GM12878 (cell line): ENCODE measurements at regions not wholly inside any gene's neighbourhood (a gene's known extent, or its start where the extent isn't known, plus 50 kb on each side); places are given as distances from the start of the nearest gene placed in this dataset.

Experiments
- ATAC-seq: fragments of 200-7000 bp; cut with Tn5 transposase; 3 replicates; pipeline ENCODE4 v1.9.1; 2020; ENCODE audit warnings: mild to moderate bottlenecking, moderate library complexity
- BruUV-seq: library from RNA; stranded (reverse); fragments of 400-500 nt; replicated peaks from 2 replicates; lab custom pipeline; 2021; lab: Mats Ljungman, UMichigan
- CTCF ChIA-PET: fragments of 300-600 bp; sonication (Branson Sonifier 250); formaldehyde crosslinking; extraction: SDS; loops from one replicate; lab custom pipeline; 2021; ENCODE audit warnings: inconsistent platforms; lab: Yijun Ruan, JAX
- POLR2A ChIA-PET: fragments of 350-600 bp; formaldehyde crosslinking; extraction: SDS; loops from one replicate; lab custom pipeline; 2021; ENCODE audit warnings: inconsistent platforms; lab: Charles Lee
- RAD21 ChIA-PET: fragments of 300-600 bp; sonication (Branson Sonifier 250); formaldehyde crosslinking; loops from one replicate; lab custom pipeline; 2023; ENCODE audit warnings: antibody characterized with exemption; ENCODE audit not compliant: unreplicated experiment; lab: Charles Lee
- SMC1A ChIA-PET: fragments of 300-600 bp; sonication (Branson Sonifier 250); formaldehyde crosslinking; loops from one replicate; lab custom pipeline; 2023; ENCODE audit not compliant: unreplicated experiment, uncharacterized antibody; lab: Charles Lee
- DNase-seq: peaks from one replicate; pipeline ENCODE4 v3.0.0-alpha.2; 2011; ENCODE audit warnings: low read depth, low spot score
- FAIRE-seq: peaks from 3 replicates; lab custom pipeline; 2011; peaks lifted over from hg19 to GRCh38; lab: Jason Lieb, UNC
- H2AFZ ChIP-seq: 2 replicates; pipeline ENCODE4 v1.6.0; 2011; ENCODE audit warnings: low read depth, low read length, control low read depth; ENCODE audit not compliant: control insufficient read depth
- H3K27ac ChIP-seq: 2 replicates; pipeline ENCODE4 v1.5.1; 2011; ENCODE audit warnings: control low read depth; ENCODE audit not compliant: control insufficient read depth, insufficient read depth
- H3K27me3 ChIP-seq, 2 experiments: replicated peaks in 1 of 2; 2 replicates each; pipeline versions ENCODE4 v1.6.0 to v1.6.1; 2011; ENCODE audit warnings: low read length in 1 of 2; ENCODE audit not compliant: control insufficient read depth in 2 of 2, insufficient read depth in 2 of 2
- H3K36me3 ChIP-seq, 2 experiments: 2 replicates each; pipeline ENCODE4 v1.5.1; 2011; ENCODE audit warnings: low read length in 1 of 2; ENCODE audit not compliant: control insufficient read depth in 2 of 2, insufficient read depth in 2 of 2
- H3K4me1 ChIP-seq: 2 replicates; pipeline ENCODE4 v1.6.1; 2011; ENCODE audit warnings: mild to moderate bottlenecking, low read length, moderate library complexity, mixed read lengths; ENCODE audit not compliant: control insufficient read depth, insufficient read depth
- H3K4me2 ChIP-seq: 2 replicates; pipeline ENCODE4 v1.6.0; 2011; ENCODE audit warnings: control low read depth; ENCODE audit not compliant: control insufficient read depth, insufficient read depth
- H3K4me3 ChIP-seq: fragments of 200-600 bp; sonication (generic); 2 replicates; pipeline ENCODE4 v1.5.1; 2016
- H3K79me2 ChIP-seq: 2 replicates; pipeline ENCODE4 v1.6.0; 2011; ENCODE audit warnings: low read length; ENCODE audit not compliant: control insufficient read depth, insufficient read depth
- H3K9ac ChIP-seq: 2 replicates; pipeline ENCODE4 v1.8.0; 2011; ENCODE audit warnings: low read length, control low read depth, mixed read lengths; ENCODE audit not compliant: control insufficient read depth, insufficient read depth
- H3K9me3 ChIP-seq: replicated peaks from 3 replicates; pipeline ENCODE4 v1.5.1; 2011; ENCODE audit warnings: mild to moderate bottlenecking, low read length; ENCODE audit not compliant: control insufficient read depth, insufficient read depth
- H4K20me1 ChIP-seq: 2 replicates; pipeline ENCODE4 v1.6.0; 2011; ENCODE audit not compliant: control insufficient read depth, insufficient read depth
- BMI1 ChIP-seq: fragments of 450-650 bp; IDR thresholded peaks from 2 replicates; pipeline ENCODE4 v1.6.1; 2016; ENCODE audit warnings: mild to moderate bottlenecking, moderate library complexity, borderline replicate concordance
- BRCA1 ChIP-seq: IDR thresholded peaks from 2 replicates; pipeline ENCODE4 v1.6.1; 2011; ENCODE audit warnings: low read depth, low read length, improper control_type of control experiment
- CHD2 ChIP-seq: IDR thresholded peaks from 2 replicates; pipeline ENCODE4 v1.6.1; 2011; ENCODE audit warnings: low read depth, low read length, improper control_type of control experiment, borderline replicate concordance
- CHD4 ChIP-seq: fragments of 200-600 bp; sonication (generic); IDR thresholded peaks from 2 replicates; pipeline ENCODE4 v1.6.1; 2016; ENCODE audit warnings: mild to moderate bottlenecking
- CREM ChIP-seq: IDR thresholded peaks from 2 replicates; pipeline ENCODE4 v1.6.1; 2014; ENCODE audit warnings: antibody characterized with exemption, low read depth
- EP300 ChIP-seq, 2 experiments: fragments of 150-350 bp in 1 of 2; IDR thresholded peaks; 2 replicates each; pipeline ENCODE4 v1.6.1; 2011 to 2012; ENCODE audit warnings: low read depth in 2 of 2, low read length in 2 of 2, borderline replicate concordance in 1 of 2, improper control_type of control experiment in 1 of 2, inconsistent platforms in 1 of 2; ENCODE audit not compliant: control insufficient read depth in 1 of 2
- ESRRA ChIP-seq: IDR thresholded peaks from 2 replicates; pipeline ENCODE4 v1.6.1; 2012; ENCODE audit warnings: mild to moderate bottlenecking, low read length, improper control_type of control experiment
- FOXK2 ChIP-seq: fragments of 450-650 bp; IDR thresholded peaks from 2 replicates; pipeline ENCODE4 v1.6.1; 2017; ENCODE audit warnings: mild to moderate bottlenecking, moderate library complexity
- FOXM1 ChIP-seq: IDR thresholded peaks from 2 replicates; pipeline ENCODE4 v1.6.1; 2012; ENCODE audit warnings: low read depth, mild to moderate bottlenecking, inconsistent platforms, low read length, moderate library complexity
- HDAC6 ChIP-seq: fragments of 200-600 bp; sonication (generic); IDR thresholded peaks from one replicate; pipeline ENCODE4 v1.8.0; 2017; ENCODE audit warnings: antibody characterized with exemption; ENCODE audit not compliant: unreplicated experiment
- HDGF ChIP-seq: fragments of 450-650 bp; IDR thresholded peaks from 2 replicates; pipeline ENCODE4 v1.6.1; 2016; ENCODE audit warnings: antibody characterized with exemption
- MYC ChIP-seq: IDR thresholded peaks from 2 replicates; pipeline ENCODE4 v1.6.1; 2011; ENCODE audit warnings: mild to moderate bottlenecking, low read length, moderate library complexity, inconsistent platforms; ENCODE audit not compliant: insufficient read depth, insufficient replicate concordance, insufficient read length, severe bottlenecking
- NKRF ChIP-seq: fragments of 450-650 bp; conservative IDR thresholded peaks from 2 replicates; pipeline ENCODE4 v1.6.1; 2017; ENCODE audit warnings: mild to moderate bottlenecking, moderate library complexity
- SMAD5 ChIP-seq: IDR thresholded peaks from 2 replicates; pipeline ENCODE4 v1.6.1; 2016; ENCODE audit warnings: antibody characterized with exemption, low read depth
- SRF ChIP-seq, 2 experiments: IDR thresholded peaks; 2 replicates each; pipeline ENCODE4 v1.6.1; 2011; ENCODE audit warnings: low read depth in 2 of 2, low read length in 2 of 2, mild to moderate bottlenecking in 1 of 2, moderate library complexity in 1 of 2
- TARDBP ChIP-seq: IDR thresholded peaks from 2 replicates; pipeline ENCODE4 v1.6.1; 2016; ENCODE audit warnings: borderline replicate concordance
- TBL1XR1 ChIP-seq: IDR thresholded peaks from 2 replicates; pipeline ENCODE4 v1.6.1; 2012; ENCODE audit warnings: low read depth, low read length, improper control_type of control experiment
- ZNF207 ChIP-seq: fragments of 450-650 bp; IDR thresholded peaks from 2 replicates; pipeline ENCODE4 v1.6.1; 2014; ENCODE audit warnings: antibody characterized with exemption, mild to moderate bottlenecking, borderline replicate concordance
- ZSCAN29 ChIP-seq: fragments of 450-650 bp; IDR thresholded peaks from 2 replicates; pipeline ENCODE4 v1.6.1; 2017; ENCODE audit warnings: mild to moderate bottlenecking, moderate library complexity
- WGBS: methylation state at CpG from one replicate; pipeline ENCODE4 v1.1.6; 2016; ENCODE audit warnings: low lambda C conversion rate; ENCODE audit not compliant: insufficient replicate concordance, insufficient coverage; ENCODE audit errors: missing lambda C conversion rate; 5-methylcytosine and 5-hydroxymethylcytosine counted together
- in situ Hi-C: fragments of 300-500 bp; cut with MboI; formaldehyde crosslinking; loops from 9 replicates; pipeline ENCODE4 v1.14.3; 2018; ENCODE audit warnings: mixed read lengths
- intact Hi-C: fragments of 100-400 bp; cut with micrococcal nuclease; formaldehyde crosslinking; loops from one replicate; pipeline ENCODE4 v1.14.2; 2022; ENCODE audit not compliant: unreplicated experiment
- TF ChIP-seq, protein P1 (sequence below): fragments of 150-350 bp; IDR thresholded peaks from 2 replicates; pipeline ENCODE4 v1.6.1; 2016; ENCODE audit warnings: low read depth, low read length

GRCh38 chr1:230002164-230002803 lies 64.8 kb upstream of the GALNT2 start:
- in situ Hi-C loops, result no loop called here
- no TSS peak for BruUV-seq
- no peak overlapping the region for H3K27ac ChIP-seq
- H2AFZ ChIP-seq, result no peak overlapping the region
- no peak overlapping the region for H3K4me2 ChIP-seq
- WGBS, result 45% methylated on average over 5 of the region's 5 CpGs
- H3K27me3 ChIP-seq, result no peaks in the 10 kb centered on the region
- no peaks in the 10 kb centered on the region for H3K79me2 ChIP-seq
- no peaks in the 10 kb centered on the region for H3K36me3 ChIP-seq
- no peak overlapping the region for H3K9ac ChIP-seq
- ChIA-PET CTCF (no interaction called here), SMC1A (interaction anchor here (1.0 kb wide), 1 partner anchor 8 kb away, joined by 4 read pairs; no protein-coding TSS in a partner anchor), POLR2A (no interaction called here), RAD21 (interaction anchor here (1.0 kb wide), 1 partner anchor 12 kb away, joined by 3 read pairs; no protein-coding TSS in a partner anchor)
- H3K4me3 ChIP-seq, result no peak overlapping the region
- ATAC-seq (no peak), DNase-seq (no peak), FAIRE-seq (no peak)
- intact Hi-C loops, result no loop called here
- no peaks in the 10 kb centered on the region for H3K9me3 ChIP-seq
- TF ChIP-seq BRCA1 (no peak), FOXK2 (no peak), BMI1 (no peak), SRF (IDR thresholded peaks at IDR 0.05; ENCODE audit: low read depth in 2 of 2, low read length in 2 of 2) (no peak), ZSCAN29 (no peak), EP300 (IDR thresholded peaks at IDR 0.05; ENCODE audit: borderline replicate concordance in 1 of 2, control insufficient read depth in 1 of 2, low read depth in 2 of 2, low read length in 2 of 2) (no peak), CREM (no peak), NKRF (no peak), ESRRA (no peak), TBL1XR1 (no peak), CHD2 (no peak), FOXM1 (no peak), SMAD5 (no peak), ZNF207 (no peak), HDAC6 (no peak), MYC (no peak), CHD4 (no peak), HDGF (no peak), TARDBP (no peak)
- TF ChIP-seq, protein P1, sequence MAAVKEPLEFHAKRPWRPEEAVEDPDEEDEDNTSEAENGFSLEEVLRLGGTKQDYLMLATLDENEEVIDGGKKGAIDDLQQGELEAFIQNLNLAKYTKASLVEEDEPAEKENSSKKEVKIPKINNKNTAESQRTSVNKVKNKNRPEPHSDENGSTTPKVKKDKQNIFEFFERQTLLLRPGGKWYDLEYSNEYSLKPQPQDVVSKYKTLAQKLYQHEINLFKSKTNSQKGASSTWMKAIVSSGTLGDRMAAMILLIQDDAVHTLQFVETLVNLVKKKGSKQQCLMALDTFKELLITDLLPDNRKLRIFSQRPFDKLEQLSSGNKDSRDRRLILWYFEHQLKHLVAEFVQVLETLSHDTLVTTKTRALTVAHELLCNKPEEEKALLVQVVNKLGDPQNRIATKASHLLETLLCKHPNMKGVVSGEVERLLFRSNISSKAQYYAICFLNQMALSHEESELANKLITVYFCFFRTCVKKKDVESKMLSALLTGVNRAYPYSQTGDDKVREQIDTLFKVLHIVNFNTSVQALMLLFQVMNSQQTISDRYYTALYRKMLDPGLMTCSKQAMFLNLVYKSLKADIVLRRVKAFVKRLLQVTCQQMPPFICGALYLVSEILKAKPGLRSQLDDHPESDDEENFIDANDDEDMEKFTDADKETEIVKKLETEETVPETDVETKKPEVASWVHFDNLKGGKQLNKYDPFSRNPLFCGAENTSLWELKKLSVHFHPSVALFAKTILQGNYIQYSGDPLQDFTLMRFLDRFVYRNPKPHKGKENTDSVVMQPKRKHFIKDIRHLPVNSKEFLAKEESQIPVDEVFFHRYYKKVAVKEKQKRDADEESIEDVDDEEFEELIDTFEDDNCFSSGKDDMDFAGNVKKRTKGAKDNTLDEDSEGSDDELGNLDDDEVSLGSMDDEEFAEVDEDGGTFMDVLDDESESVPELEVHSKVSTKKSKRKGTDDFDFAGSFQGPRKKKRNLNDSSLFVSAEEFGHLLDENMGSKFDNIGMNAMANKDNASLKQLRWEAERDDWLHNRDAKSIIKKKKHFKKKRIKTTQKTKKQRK, result no peak
- H3K4me1 ChIP-seq, result peaks cover 4% of the 10 kb centered on the region; the same call in 1 of the 2 replicates
- no peaks in the 10 kb centered on the region for H4K20me1 ChIP-seq
